K562 (cell line): ENCODE measurements at regions not wholly inside any gene's neighbourhood (a gene's known extent, or its start where the extent isn't known, plus 50 kb on each side); places are given as distances from the start of the nearest gene placed in this dataset.

Experiments
- ATF3 ChIP-seq, 2 experiments: fragments of 450-650 bp in 1 of 2; sonication (generic) in 1 of 2; formaldehyde crosslinking in 1 of 2; IDR thresholded peaks in 1 of 2; conservative IDR thresholded peaks in 1 of 2; 2 replicates each; pipeline versions ENCODE4 v1.6.1 to v1.8.1; 2016 to 2023; ENCODE audit warnings: mild to moderate bottlenecking in 2 of 2, moderate library complexity in 2 of 2, inconsistent platforms in 1 of 2, missing genetic modification reagents in 1 of 2
- CHD4 ChIP-seq: fragments of 200-600 bp; sonication (generic); IDR thresholded peaks from 3 replicates; pipeline ENCODE4 v1.6.1; 2012; ENCODE audit warnings: low read depth, mild to moderate bottlenecking, mixed read lengths, low read length, inconsistent platforms; ENCODE audit not compliant: insufficient read depth, insufficient replicate concordance, poor library complexity, severe bottlenecking
- COPS2 ChIP-seq: fragments of 450-650 bp; conservative IDR thresholded peaks from 2 replicates; pipeline ENCODE4 v1.6.1; 2016; ENCODE audit warnings: mild to moderate bottlenecking, moderate library complexity
- EP300 ChIP-seq: IDR thresholded peaks from 2 replicates; pipeline ENCODE4 v1.6.1; 2012; ENCODE audit warnings: low read length, improper control_type of control experiment
- EZH2 ChIP-seq: IDR thresholded peaks from 2 replicates; pipeline ENCODE4 v1.6.1; 2012; ENCODE audit warnings: low read depth, mild to moderate bottlenecking, inconsistent platforms, low read length, borderline replicate concordance
- FOXM1 ChIP-seq, 2 experiments: fragments of 450-650 bp in 1 of 2; sonication (generic) in 1 of 2; formaldehyde crosslinking in 1 of 2; IDR thresholded peaks; 2 replicates each; pipeline versions ENCODE4 v1.6.1 to v1.9.0; 2017 to 2022; ENCODE audit warnings: low read depth in 2 of 2, mild to moderate bottlenecking in 2 of 2, missing genetic modification reagents in 1 of 2, moderate library complexity in 1 of 2
- GATA2 ChIP-seq: sonication (generic); formaldehyde crosslinking; IDR thresholded peaks from 2 replicates; pipeline ENCODE4 v1.4.0; 2020; ENCODE audit warnings: mild to moderate bottlenecking, missing genetic modification reagents
- SMARCA5 ChIP-seq: fragments of 450-650 bp; IDR thresholded peaks from 2 replicates; pipeline ENCODE4 v1.6.1; 2016
- SREBF2 ChIP-seq: sonication (generic); formaldehyde crosslinking; IDR thresholded peaks from 2 replicates; pipeline ENCODE4 v1.4.0; 2020; ENCODE audit warnings: mild to moderate bottlenecking, missing genetic modification reagents

- TF ChIP-seq EP300 (no peak), ATF3 (IDR thresholded peaks at IDR 0.05) (no peak), ATF3 (CRISPR knock-in tag; conservative IDR thresholded peaks at IDR 0.05) (no peak), COPS2 (no peak), EZH2 (no peak), CHD4 (no peak), SREBF2 (CRISPR knock-in tag) (no peak), GATA2 (CRISPR knock-in tag) (no peak), FOXM1 (IDR thresholded peaks at IDR 0.05; ENCODE audit: low read depth) (no peak), FOXM1 (CRISPR knock-in tag; IDR thresholded peaks at IDR 0.05; ENCODE audit: low read depth) (no peak), SMARCA5 (no peak)
Measured at GRCh38 chr18:59801576-59801975, 98.2 kb upstream of the PMAIP1 start.
